ENCODE measurements at regions not wholly inside any gene's neighbourhood (a gene's known extent, or its start where the extent isn't known, plus 50 kb on each side); places are given as distances from the start of the nearest gene placed in this dataset.

DNA sequence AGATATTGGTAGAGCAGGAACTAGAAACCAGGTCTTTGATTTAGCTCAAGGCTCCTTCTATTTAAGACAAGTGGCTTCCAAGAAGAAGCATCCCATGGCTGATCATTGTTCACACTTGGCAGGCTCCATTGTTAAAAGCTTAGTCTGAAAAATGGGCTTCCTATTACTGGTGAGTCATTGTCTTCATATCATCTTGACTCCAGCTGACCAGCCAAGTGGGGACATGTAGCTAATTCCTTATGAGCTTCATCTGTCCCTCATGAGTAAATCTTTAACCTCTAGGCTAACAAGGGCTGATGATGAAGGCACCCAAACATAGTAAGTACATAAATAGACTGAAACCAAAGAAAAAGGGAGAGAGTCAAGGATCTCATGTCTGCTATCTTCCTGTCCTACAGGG is 530.3 kb upstream of the KLF4 start:
- TF ChIP-seq POLR2A (IDR thresholded peaks at IDR 0.05), result no peak
- TF ChIP-seq, protein P1, sequence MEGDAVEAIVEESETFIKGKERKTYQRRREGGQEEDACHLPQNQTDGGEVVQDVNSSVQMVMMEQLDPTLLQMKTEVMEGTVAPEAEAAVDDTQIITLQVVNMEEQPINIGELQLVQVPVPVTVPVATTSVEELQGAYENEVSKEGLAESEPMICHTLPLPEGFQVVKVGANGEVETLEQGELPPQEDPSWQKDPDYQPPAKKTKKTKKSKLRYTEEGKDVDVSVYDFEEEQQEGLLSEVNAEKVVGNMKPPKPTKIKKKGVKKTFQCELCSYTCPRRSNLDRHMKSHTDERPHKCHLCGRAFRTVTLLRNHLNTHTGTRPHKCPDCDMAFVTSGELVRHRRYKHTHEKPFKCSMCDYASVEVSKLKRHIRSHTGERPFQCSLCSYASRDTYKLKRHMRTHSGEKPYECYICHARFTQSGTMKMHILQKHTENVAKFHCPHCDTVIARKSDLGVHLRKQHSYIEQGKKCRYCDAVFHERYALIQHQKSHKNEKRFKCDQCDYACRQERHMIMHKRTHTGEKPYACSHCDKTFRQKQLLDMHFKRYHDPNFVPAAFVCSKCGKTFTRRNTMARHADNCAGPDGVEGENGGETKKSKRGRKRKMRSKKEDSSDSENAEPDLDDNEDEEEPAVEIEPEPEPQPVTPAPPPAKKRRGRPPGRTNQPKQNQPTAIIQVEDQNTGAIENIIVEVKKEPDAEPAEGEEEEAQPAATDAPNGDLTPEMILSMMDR (IDR thresholded peaks at IDR 0.05), result no peak

All from vagina (tissue), 2 donors.